IMR-90 (cell line): ENCODE measurements at regions not wholly inside any gene's neighbourhood (a gene's known extent, or its start where the extent isn't known, plus 50 kb on each side); places are given as distances from the start of the nearest gene placed in this dataset.

Experiments used
- BHLHE40 ChIP-seq: fragments of 150-350 bp; IDR thresholded peaks from 2 replicates; pipeline ENCODE4 v1.6.1; 2016; ENCODE audit warnings: mild to moderate bottlenecking, low read depth, low read length
- CEBPB ChIP-seq: IDR thresholded peaks from 2 replicates; pipeline ENCODE4 v1.6.1; 2012; ENCODE audit warnings: low read depth, low read length, improper control_type of control experiment
- CTCF ChIP-seq: conservative IDR thresholded peaks from 2 replicates; pipeline ENCODE4 v1.5.1; 2012; ENCODE audit warnings: mild to moderate bottlenecking, low read depth, low read length, improper control_type of control experiment
- MAFK ChIP-seq: IDR thresholded peaks from 2 replicates; pipeline ENCODE4 v1.6.1; 2012; ENCODE audit warnings: low read depth, low read length, improper control_type of control experiment
- MAZ ChIP-seq: IDR thresholded peaks from 2 replicates; pipeline ENCODE4 v1.6.1; 2012; ENCODE audit warnings: low read depth, mild to moderate bottlenecking, low read length, improper control_type of control experiment, moderate library complexity, borderline replicate concordance
- MXI1 ChIP-seq: IDR thresholded peaks from 2 replicates; pipeline ENCODE4 v1.6.1; 2012; ENCODE audit warnings: low read depth, mild to moderate bottlenecking, low read length, moderate library complexity, borderline replicate concordance
- NFE2L2 ChIP-seq: fragments of 150-350 bp; IDR thresholded peaks from 2 replicates; pipeline ENCODE4 v1.6.1; 2016; ENCODE audit warnings: low read depth, mild to moderate bottlenecking, low read length
- POLR2A ChIP-seq: IDR thresholded peaks from 2 replicates; pipeline ENCODE4 v1.6.1; 2012; ENCODE audit warnings: mild to moderate bottlenecking, low read depth, low read length
- RAD21 ChIP-seq: IDR thresholded peaks from 2 replicates; pipeline ENCODE4 v1.6.1; 2012; ENCODE audit warnings: low read length, improper control_type of control experiment
- RCOR1 ChIP-seq: IDR thresholded peaks from 2 replicates; pipeline ENCODE4 v1.6.1; 2012; ENCODE audit warnings: mild to moderate bottlenecking, low read length, improper control_type of control experiment; ENCODE audit not compliant: insufficient replicate concordance
- RFX5 ChIP-seq: IDR thresholded peaks from 2 replicates; pipeline ENCODE4 v1.8.0; 2012; ENCODE audit warnings: low read depth, mild to moderate bottlenecking, low read length, moderate library complexity
- SMC3 ChIP-seq: fragments of 150-350 bp; IDR thresholded peaks from 2 replicates; pipeline ENCODE4 v1.6.1; 2016; ENCODE audit warnings: low read depth, mild to moderate bottlenecking, antibody characterized with exemption, low read length, moderate library complexity
- USF2 ChIP-seq: fragments of 150-350 bp; IDR thresholded peaks from 2 replicates; pipeline ENCODE4 v1.6.1; 2017; ENCODE audit warnings: mild to moderate bottlenecking, antibody characterized with exemption, low read length, low read depth
- TF ChIP-seq, protein P1 (sequence below): fragments of 150-350 bp; IDR thresholded peaks from 2 replicates; pipeline ENCODE4 v1.6.1; 2016; ENCODE audit warnings: low read depth, mild to moderate bottlenecking, low read length, moderate library complexity, borderline replicate concordance

DNA sequence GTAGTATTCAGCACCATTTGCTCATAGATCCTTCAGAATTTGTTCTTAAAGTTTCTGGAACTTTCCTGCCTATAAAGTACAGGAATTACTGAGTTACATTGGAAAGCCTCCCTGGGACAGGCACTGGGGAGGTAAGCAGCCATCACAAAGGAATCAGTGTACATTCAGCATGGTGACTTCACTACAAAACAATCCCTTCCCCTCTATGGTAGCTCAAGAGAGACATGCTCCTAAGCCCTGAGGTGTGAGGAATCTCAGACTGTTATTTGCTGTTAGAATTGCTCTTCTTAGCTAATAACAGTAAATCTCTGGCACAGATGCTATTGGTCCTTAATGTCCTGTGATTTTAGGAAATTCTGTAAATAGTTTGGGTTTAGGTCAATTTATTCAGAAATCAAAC is 1898.0 kb upstream of the PCDH7 start:
- TF ChIP-seq RAD21, result no peak
- TF ChIP-seq CTCF, result no peak
- no peak for TF ChIP-seq POLR2A
- TF ChIP-seq MAFK, result no peak
- TF ChIP-seq RFX5, result no peak
- TF ChIP-seq CEBPB, result no peak
- TF ChIP-seq MXI1, result no peak
- no peak for TF ChIP-seq SMC3
- TF ChIP-seq MAZ, result no peak
- no peak for TF ChIP-seq RCOR1
- TF ChIP-seq, protein P1, sequence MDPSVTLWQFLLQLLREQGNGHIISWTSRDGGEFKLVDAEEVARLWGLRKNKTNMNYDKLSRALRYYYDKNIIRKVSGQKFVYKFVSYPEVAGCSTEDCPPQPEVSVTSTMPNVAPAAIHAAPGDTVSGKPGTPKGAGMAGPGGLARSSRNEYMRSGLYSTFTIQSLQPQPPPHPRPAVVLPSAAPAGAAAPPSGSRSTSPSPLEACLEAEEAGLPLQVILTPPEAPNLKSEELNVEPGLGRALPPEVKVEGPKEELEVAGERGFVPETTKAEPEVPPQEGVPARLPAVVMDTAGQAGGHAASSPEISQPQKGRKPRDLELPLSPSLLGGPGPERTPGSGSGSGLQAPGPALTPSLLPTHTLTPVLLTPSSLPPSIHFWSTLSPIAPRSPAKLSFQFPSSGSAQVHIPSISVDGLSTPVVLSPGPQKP, result no peak
- no peak for TF ChIP-seq NFE2L2
- TF ChIP-seq USF2, result no peak
- no peak for TF ChIP-seq BHLHE40
